ENCODE measurements at regions not wholly inside any gene's neighbourhood (a gene's known extent, or its start where the extent isn't known, plus 50 kb on each side); places are given as distances from the start of the nearest gene placed in this dataset.

GRCh38 chr4:163649557-163650091 is 155.1 kb downstream of the TMA16 start:
- Histone ChIP-seq H3K9me3 (peaks cover 0 to 25% (median 15%) of the 10 kb centered on the region in 12 donors), H3K36me3 (no peaks in the 10 kb centered on the region), H3K4me3 (no peak overlapping the region), H3K4me1 (no peaks in the 10 kb centered on the region), H3K27ac (no peak overlapping the region), H3K27me3 (no peaks in the 10 kb centered on the region)
- ATAC-seq (no peak), DNase-seq (no peak)
- TF ChIP-seq CTCF (IDR thresholded peaks at IDR 0.05) (no peak), POLR2A (IDR thresholded peaks at IDR 0.05) (no peak)
- WGBS, 4 donors, result 66 to 84% (median 81%) methylated on average over 1 of the region's 1 CpG
- intact Hi-C loops (cut with DNase I), result no loop called here

- peak in 1 of 4 donors; percentile 31 for ATAC-seq
- no peaks in the 10 kb centered on the region for H3K4me1 ChIP-seq
- WGBS, 4 donors, result 30 to 56% (median 41%) methylated on average over 1 of the region's 1 CpG
- no peak overlapping the region for H3K27ac ChIP-seq
- TF ChIP-seq POLR2A (IDR thresholded peaks at IDR 0.05), result no peak
- TF ChIP-seq CTCF (IDR thresholded peaks at IDR 0.05), result no peak
- H3K9me3 ChIP-seq, result peaks cover 0 to 13% (median under 1%) of the 10 kb centered on the region in 12 donors
- intact Hi-C loops (cut with DNase I), result no loop called here
- H3K27me3 ChIP-seq, result no peaks in the 10 kb centered on the region
- H3K4me3 ChIP-seq, result no peak overlapping the region
- H3K36me3 ChIP-seq, result no peaks in the 10 kb centered on the region
- peak in 1 of 5 donors; percentile 20 for DNase-seq
These were observed 157.3 kb downstream of the TMA16 start for GRCh38 chr4:163651761-163652160.

- intact Hi-C loops (cut with DNase I), result no loop called here
- ATAC-seq (no peak), DNase-seq (no peak)
- Histone ChIP-seq H3K4me1 (no peaks in the 10 kb centered on the region), H3K4me3 (no peak overlapping the region), H3K27ac (no peak overlapping the region), H3K27me3 (no peaks in the 10 kb centered on the region), H3K9me3 (peaks cover 0 to 18% (median 0%) of the 10 kb centered on the region in 12 donors), H3K36me3 (no peaks in the 10 kb centered on the region)
- TF ChIP-seq POLR2A (IDR thresholded peaks at IDR 0.05) (no peak), CTCF (IDR thresholded peaks at IDR 0.05) (no peak)
- WGBS, 4 donors, result 69 to 80% (median 75%) methylated on average over 2 of the region's 2 CpGs
These were observed 160.1 kb downstream of the TMA16 start for GRCh38 chr4:163654621-163655020.

- H3K4me3 ChIP-seq, result no peak overlapping the region
- no peaks in the 10 kb centered on the region for H3K27me3 ChIP-seq
- no peaks in the 10 kb centered on the region for H3K36me3 ChIP-seq
- no peak for ATAC-seq
- no peak overlapping the region for H3K27ac ChIP-seq
- TF ChIP-seq CTCF (IDR thresholded peaks at IDR 0.05) (no peak), POLR2A (IDR thresholded peaks at IDR 0.05) (no peak)
- peaks cover 0 to 15% (median 0%) of the 10 kb centered on the region in 12 donors for H3K9me3 ChIP-seq
- WGBS, 4 donors, result 89 to 98% (median 92%) methylated on average over 1 of the region's 1 CpG
- DNase-seq, result no peak
- peaks cover 0 to 32% (median 0%) of the 10 kb centered on the region in 12 donors for H3K4me1 ChIP-seq
- intact Hi-C loops (cut with DNase I), result no loop called here
These were observed 166.1 kb downstream of the TMA16 start for GRCh38 chr4:163660636-163661035.

Data from heart left ventricle (tissue), 16 donors.